ENCODE measurements at regions not wholly inside any gene's neighbourhood (a gene's known extent, or its start where the extent isn't known, plus 50 kb on each side); places are given as distances from the start of the nearest gene placed in this dataset.

DNA sequence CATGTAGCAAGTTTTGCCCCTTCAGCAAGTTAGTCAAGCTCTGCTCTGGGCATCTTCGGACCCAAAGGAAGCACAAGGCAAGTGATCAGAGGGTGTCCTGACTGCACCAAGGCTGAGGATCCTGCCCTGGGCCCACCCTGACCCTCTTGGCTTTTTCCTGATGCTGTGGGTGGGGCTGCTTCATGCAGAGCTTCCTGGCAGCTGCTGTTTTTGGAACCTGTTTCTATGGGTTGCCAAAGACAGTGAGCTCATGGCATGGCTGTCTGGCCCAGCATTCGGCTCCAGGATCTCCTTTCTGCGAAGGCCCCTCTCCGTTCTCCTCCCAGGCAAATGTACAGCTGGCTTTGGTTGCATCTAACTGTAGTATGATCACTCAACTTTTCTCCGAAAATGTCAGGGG lies 497.9 kb downstream of the ARHGEF28 start:
- CTCF ChIA-PET: no interaction called here

DNA sequence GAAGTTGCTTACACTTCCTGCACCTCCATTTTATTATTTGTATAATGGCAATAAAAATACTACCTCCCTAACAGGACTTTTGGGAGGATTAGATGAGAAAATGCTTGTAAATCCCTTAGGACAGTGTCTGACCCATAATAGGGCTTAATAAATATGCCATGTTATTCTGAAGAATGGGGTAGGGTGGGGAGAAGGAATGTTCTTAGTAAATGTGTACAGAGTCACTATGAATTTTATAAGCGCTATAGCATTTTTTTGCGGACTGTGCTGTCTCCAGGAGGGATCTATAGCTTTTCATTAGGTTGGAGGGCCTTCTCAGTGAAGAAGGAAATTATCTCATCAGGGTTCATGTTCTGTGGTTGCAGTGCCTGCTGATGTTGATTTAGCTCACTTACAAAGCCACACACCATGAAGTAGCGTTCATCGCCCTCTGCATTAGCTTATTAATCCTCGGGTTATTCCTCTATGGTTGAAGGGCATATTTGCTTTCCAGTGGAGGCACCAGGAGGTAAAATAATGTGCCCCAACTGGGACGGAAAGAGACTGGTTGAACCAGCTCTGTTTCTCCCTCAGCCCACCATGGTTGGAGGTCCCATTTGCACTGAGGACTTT lies 497.1 kb downstream of the ARHGEF28 start:
- CTCF ChIA-PET: interaction anchor here (1.5 kb wide), 1 partner anchor 30 kb away, joined by 3 read pairs; no protein-coding TSS in a partner anchor
- H4K20me1 ChIP-seq (ENCODE audit: control insufficient read depth, insufficient read depth): no peaks in the 10 kb centered on the region
- ATAC-seq (no peak), DNase-seq (ENCODE audit: low read depth, low spot score) (no peak), FAIRE-seq (no peak)
- no peak overlapping the region for H3K4me2 ChIP-seq (ENCODE audit: control insufficient read depth, insufficient read depth)
- SMC1A ChIA-PET (ENCODE audit: uncharacterized antibody, unreplicated experiment): interaction anchor here (1.2 kb wide), 1 partner anchor 26 kb away, joined by 3 read pairs; no protein-coding TSS in a partner anchor
- no peaks in the 10 kb centered on the region for H3K4me1 ChIP-seq (ENCODE audit: control insufficient read depth, insufficient read depth, low read length)
- RAD21 ChIA-PET (ENCODE audit: unreplicated experiment): no interaction called here
- in situ Hi-C loops (cut with MboI) (no loop called here), intact Hi-C loops (cut with micrococcal nuclease; ENCODE audit: unreplicated experiment) (no loop called here)
- H3K27me3 ChIP-seq (replicated peaks in 1 of 2; ENCODE audit: control insufficient read depth in 2 of 2, insufficient read depth in 2 of 2, low read length in 1 of 2): peaks cover 1 to 8% of the 10 kb centered on the region in 2 experiments; a peak in 1 of 4 replicates
- no peaks in the 10 kb centered on the region for H3K36me3 ChIP-seq (ENCODE audit: control insufficient read depth in 2 of 2, insufficient read depth in 2 of 2, low read length in 1 of 2)
- H2AFZ ChIP-seq (ENCODE audit: control insufficient read depth, low read depth, low read length): no peak overlapping the region
- no peaks in the 10 kb centered on the region; the same call in 2 of the 3 replicates for H3K9me3 ChIP-seq (replicated peaks; ENCODE audit: control insufficient read depth, insufficient read depth, low read length)
- no peak overlapping the region for H3K27ac ChIP-seq (ENCODE audit: control insufficient read depth, insufficient read depth)
- no peak overlapping the region for H3K9ac ChIP-seq (ENCODE audit: control insufficient read depth, insufficient read depth, low read length)
- WGBS (ENCODE audit: insufficient coverage, insufficient replicate concordance, low lambda C conversion rate, missing lambda C conversion rate): 32% methylated on average over 6 of the region's 6 CpGs
- POLR2A ChIA-PET: no interaction called here
- H3K79me2 ChIP-seq (ENCODE audit: control insufficient read depth, insufficient read depth, low read length): no peaks in the 10 kb centered on the region
- no peak overlapping the region for H3K4me3 ChIP-seq
- BruUV-seq (replicated peaks): no TSS peak
- no peak for TF ChIP-seq CEBPB (IDR thresholded peaks at IDR 0.05; ENCODE audit: borderline replicate concordance in 1 of 2, low read depth in 2 of 2, low read length in 2 of 2)
- TF ChIP-seq, protein P1, sequence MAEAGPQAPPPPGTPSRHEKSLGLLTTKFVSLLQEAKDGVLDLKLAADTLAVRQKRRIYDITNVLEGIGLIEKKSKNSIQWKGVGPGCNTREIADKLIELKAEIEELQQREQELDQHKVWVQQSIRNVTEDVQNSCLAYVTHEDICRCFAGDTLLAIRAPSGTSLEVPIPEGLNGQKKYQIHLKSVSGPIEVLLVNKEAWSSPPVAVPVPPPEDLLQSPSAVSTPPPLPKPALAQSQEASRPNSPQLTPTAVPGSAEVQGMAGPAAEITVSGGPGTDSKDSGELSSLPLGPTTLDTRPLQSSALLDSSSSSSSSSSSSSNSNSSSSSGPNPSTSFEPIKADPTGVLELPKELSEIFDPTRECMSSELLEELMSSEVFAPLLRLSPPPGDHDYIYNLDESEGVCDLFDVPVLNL (IDR thresholded peaks at IDR 0.05; ENCODE audit: low read depth, low read length): no peak
- no peak for TF ChIP-seq CHD2 (IDR thresholded peaks at IDR 0.05; ENCODE audit: borderline replicate concordance, low read depth, low read length)
- no peak for TF ChIP-seq MYB (IDR thresholded peaks at IDR 0.05; ENCODE audit: borderline replicate concordance, low read depth, low read length)
- no peak for TF ChIP-seq RCOR1 (conservative IDR thresholded peaks at IDR 0.05; ENCODE audit: low read depth, low read length)
- TF ChIP-seq, protein P2, sequence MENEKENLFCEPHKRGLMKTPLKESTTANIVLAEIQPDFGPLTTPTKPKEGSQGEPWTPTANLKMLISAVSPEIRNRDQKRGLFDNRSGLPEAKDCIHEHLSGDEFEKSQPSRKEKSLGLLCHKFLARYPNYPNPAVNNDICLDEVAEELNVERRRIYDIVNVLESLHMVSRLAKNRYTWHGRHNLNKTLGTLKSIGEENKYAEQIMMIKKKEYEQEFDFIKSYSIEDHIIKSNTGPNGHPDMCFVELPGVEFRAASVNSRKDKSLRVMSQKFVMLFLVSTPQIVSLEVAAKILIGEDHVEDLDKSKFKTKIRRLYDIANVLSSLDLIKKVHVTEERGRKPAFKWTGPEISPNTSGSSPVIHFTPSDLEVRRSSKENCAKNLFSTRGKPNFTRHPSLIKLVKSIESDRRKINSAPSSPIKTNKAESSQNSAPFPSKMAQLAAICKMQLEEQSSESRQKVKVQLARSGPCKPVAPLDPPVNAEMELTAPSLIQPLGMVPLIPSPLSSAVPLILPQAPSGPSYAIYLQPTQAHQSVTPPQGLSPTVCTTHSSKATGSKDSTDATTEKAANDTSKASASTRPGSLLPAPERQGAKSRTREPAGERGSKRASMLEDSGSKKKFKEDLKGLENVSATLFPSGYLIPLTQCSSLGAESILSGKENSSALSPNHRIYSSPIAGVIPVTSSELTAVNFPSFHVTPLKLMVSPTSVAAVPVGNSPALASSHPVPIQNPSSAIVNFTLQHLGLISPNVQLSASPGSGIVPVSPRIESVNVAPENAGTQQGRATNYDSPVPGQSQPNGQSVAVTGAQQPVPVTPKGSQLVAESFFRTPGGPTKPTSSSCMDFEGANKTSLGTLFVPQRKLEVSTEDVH (IDR thresholded peaks at IDR 0.05; ENCODE audit: low read depth, partially characterized antibody): no peak

More for the DNA sequence above, 497.9 kb downstream of the ARHGEF28 start:
- Histone ChIP-seq H4K20me1 (ENCODE audit: control insufficient read depth, insufficient read depth) (no peaks in the 10 kb centered on the region), H3K27me3 (replicated peaks in 1 of 2; ENCODE audit: control insufficient read depth in 2 of 2, insufficient read depth in 2 of 2, low read length in 1 of 2) (peaks cover 1 to 8% of the 10 kb centered on the region in 2 experiments; a peak in 1 of 4 replicates), H3K4me3 (no peak overlapping the region), H3K79me2 (ENCODE audit: control insufficient read depth, insufficient read depth, low read length) (no peaks in the 10 kb centered on the region), H3K27ac (ENCODE audit: control insufficient read depth, insufficient read depth) (no peak overlapping the region), H3K36me3 (ENCODE audit: control insufficient read depth in 2 of 2, insufficient read depth in 2 of 2, low read length in 1 of 2) (no peaks in the 10 kb centered on the region), H3K4me2 (ENCODE audit: control insufficient read depth, insufficient read depth) (no peak overlapping the region), H3K4me1 (ENCODE audit: control insufficient read depth, insufficient read depth, low read length) (no peaks in the 10 kb centered on the region), H3K9ac (ENCODE audit: control insufficient read depth, insufficient read depth, low read length) (no peak overlapping the region), H2AFZ (ENCODE audit: control insufficient read depth, low read depth, low read length) (no peak overlapping the region), H3K9me3 (replicated peaks; ENCODE audit: control insufficient read depth, insufficient read depth, low read length) (no peaks in the 10 kb centered on the region)
- SMC1A ChIA-PET (ENCODE audit: uncharacterized antibody, unreplicated experiment): no interaction called here
- intact Hi-C loops (cut with micrococcal nuclease; ENCODE audit: unreplicated experiment): no loop called here
- RAD21 ChIA-PET (ENCODE audit: unreplicated experiment): no interaction called here
- BruUV-seq (replicated peaks): no TSS peak
- DNase-seq (ENCODE audit: low read depth, low spot score): no peak
- no peak for ATAC-seq
- POLR2A ChIA-PET: no interaction called here
- FAIRE-seq: no peak
- WGBS (ENCODE audit: insufficient coverage, insufficient replicate concordance, low lambda C conversion rate, missing lambda C conversion rate): 15% methylated on average over 5 of the region's 5 CpGs
- in situ Hi-C loops (cut with MboI): no loop called here
- no peak for TF ChIP-seq SMAD1 (IDR thresholded peaks at IDR 0.05; ENCODE audit: low read depth, partially characterized antibody)
- TF ChIP-seq POLR2AphosphoS5 (IDR thresholded peaks at IDR 0.05; ENCODE audit: low read length): no peak
- TF ChIP-seq BRCA1 (IDR thresholded peaks at IDR 0.05; ENCODE audit: low read depth, low read length): no peak
- TF ChIP-seq MEF2A (IDR thresholded peaks at IDR 0.05; ENCODE audit: insufficient read depth, low read depth, low read length): no peak
- no peak for TF ChIP-seq TCF7 (IDR thresholded peaks at IDR 0.05; ENCODE audit: borderline replicate concordance)
- TF ChIP-seq NFYB (IDR thresholded peaks at IDR 0.05; ENCODE audit: insufficient read depth, low read depth, low read length): no peak
- TF ChIP-seq MTA2 (IDR thresholded peaks at IDR 0.05; ENCODE audit: low read depth): no peak
- TF ChIP-seq, protein P3, sequence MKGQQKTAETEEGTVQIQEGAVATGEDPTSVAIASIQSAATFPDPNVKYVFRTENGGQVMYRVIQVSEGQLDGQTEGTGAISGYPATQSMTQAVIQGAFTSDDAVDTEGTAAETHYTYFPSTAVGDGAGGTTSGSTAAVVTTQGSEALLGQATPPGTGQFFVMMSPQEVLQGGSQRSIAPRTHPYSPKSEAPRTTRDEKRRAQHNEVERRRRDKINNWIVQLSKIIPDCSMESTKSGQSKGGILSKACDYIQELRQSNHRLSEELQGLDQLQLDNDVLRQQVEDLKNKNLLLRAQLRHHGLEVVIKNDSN (IDR thresholded peaks at IDR 0.05; ENCODE audit: borderline replicate concordance, extremely low read length, insufficient read depth, low read depth, low read length): no peak
- no peak for TF ChIP-seq MXI1 (IDR thresholded peaks at IDR 0.05; ENCODE audit: low read depth, low read length)
- no peak for TF ChIP-seq SUPT20H (IDR thresholded peaks at IDR 0.05; ENCODE audit: borderline replicate concordance, control insufficient read depth, low read depth, low read length)
- TF ChIP-seq IKZF1 (conservative IDR thresholded peaks at IDR 0.05): no peak
- no peak for TF ChIP-seq ETV6 (conservative IDR thresholded peaks at IDR 0.05 in 1 of 2, IDR thresholded peaks at IDR 0.05 in 1 of 2; ENCODE audit: borderline replicate concordance in 1 of 2, low read depth in 1 of 2)
